ENCODE measurements at regions not wholly inside any gene's neighbourhood (a gene's known extent, or its start where the extent isn't known, plus 50 kb on each side); places are given as distances from the start of the nearest gene placed in this dataset.

- TF ChIP-seq, protein P1, sequence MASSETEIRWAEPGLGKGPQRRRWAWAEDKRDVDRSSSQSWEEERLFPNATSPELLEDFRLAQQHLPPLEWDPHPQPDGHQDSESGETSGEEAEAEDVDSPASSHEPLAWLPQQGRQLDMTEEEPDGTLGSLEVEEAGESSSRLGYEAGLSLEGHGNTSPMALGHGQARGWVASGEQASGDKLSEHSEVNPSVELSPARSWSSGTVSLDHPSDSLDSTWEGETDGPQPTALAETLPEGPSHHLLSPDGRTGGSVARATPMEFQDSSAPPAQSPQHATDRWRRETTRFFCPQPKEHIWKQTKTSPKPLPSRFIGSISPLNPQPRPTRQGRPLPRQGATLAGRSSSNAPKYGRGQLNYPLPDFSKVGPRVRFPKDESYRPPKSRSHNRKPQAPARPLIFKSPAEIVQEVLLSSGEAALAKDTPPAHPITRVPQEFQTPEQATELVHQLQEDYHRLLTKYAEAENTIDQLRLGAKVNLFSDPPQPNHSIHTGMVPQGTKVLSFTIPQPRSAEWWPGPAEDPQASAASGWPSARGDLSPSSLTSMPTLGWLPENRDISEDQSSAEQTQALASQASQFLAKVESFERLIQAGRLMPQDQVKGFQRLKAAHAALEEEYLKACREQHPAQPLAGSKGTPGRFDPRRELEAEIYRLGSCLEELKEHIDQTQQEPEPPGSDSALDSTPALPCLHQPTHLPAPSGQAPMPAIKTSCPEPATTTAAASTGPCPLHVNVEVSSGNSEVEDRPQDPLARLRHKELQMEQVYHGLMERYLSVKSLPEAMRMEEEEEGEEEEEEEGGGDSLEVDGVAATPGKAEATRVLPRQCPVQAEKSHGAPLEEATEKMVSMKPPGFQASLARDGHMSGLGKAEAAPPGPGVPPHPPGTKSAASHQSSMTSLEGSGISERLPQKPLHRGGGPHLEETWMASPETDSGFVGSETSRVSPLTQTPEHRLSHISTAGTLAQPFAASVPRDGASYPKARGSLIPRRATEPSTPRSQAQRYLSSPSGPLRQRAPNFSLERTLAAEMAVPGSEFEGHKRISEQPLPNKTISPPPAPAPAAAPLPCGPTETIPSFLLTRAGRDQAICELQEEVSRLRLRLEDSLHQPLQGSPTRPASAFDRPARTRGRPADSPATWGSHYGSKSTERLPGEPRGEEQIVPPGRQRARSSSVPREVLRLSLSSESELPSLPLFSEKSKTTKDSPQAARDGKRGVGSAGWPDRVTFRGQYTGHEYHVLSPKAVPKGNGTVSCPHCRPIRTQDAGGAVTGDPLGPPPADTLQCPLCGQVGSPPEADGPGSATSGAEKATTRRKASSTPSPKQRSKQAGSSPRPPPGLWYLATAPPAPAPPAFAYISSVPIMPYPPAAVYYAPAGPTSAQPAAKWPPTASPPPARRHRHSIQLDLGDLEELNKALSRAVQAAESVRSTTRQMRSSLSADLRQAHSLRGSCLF (CRISPR knock-in tag; IDR thresholded peaks at IDR 0.05; ENCODE audit: borderline replicate concordance): no peak
- TF ChIP-seq YEATS4 (CRISPR knock-in tag; IDR thresholded peaks at IDR 0.05; ENCODE audit: borderline replicate concordance) (no peak), SP1 (IDR thresholded peaks at IDR 0.05) (no peak), SP1 (CRISPR knock-in tag; IDR thresholded peaks at IDR 0.05) (no peak)
These were observed 252.6 kb downstream of the ACTL7B start (continued) for GRCh38 chr9:108603141-108603540.

- BruUV-seq (replicated peaks): no TSS peak
- TF ChIP-seq, protein P1 (CRISPR knock-in tag; IDR thresholded peaks at IDR 0.05; ENCODE audit: borderline replicate concordance): no peak
- TF ChIP-seq GATAD1 (CRISPR knock-in tag; IDR thresholded peaks at IDR 0.05): no peak
- TF ChIP-seq ZNF737 (CRISPR knock-in tag; IDR thresholded peaks at IDR 0.05; ENCODE audit: borderline replicate concordance): no peak
- TF ChIP-seq ZNF335 (CRISPR knock-in tag; IDR thresholded peaks at IDR 0.05): no peak
- no peak for TF ChIP-seq TCF7L2 (IDR thresholded peaks at IDR 0.05; ENCODE audit: low read depth, low read length)
- TF ChIP-seq, protein P2, sequence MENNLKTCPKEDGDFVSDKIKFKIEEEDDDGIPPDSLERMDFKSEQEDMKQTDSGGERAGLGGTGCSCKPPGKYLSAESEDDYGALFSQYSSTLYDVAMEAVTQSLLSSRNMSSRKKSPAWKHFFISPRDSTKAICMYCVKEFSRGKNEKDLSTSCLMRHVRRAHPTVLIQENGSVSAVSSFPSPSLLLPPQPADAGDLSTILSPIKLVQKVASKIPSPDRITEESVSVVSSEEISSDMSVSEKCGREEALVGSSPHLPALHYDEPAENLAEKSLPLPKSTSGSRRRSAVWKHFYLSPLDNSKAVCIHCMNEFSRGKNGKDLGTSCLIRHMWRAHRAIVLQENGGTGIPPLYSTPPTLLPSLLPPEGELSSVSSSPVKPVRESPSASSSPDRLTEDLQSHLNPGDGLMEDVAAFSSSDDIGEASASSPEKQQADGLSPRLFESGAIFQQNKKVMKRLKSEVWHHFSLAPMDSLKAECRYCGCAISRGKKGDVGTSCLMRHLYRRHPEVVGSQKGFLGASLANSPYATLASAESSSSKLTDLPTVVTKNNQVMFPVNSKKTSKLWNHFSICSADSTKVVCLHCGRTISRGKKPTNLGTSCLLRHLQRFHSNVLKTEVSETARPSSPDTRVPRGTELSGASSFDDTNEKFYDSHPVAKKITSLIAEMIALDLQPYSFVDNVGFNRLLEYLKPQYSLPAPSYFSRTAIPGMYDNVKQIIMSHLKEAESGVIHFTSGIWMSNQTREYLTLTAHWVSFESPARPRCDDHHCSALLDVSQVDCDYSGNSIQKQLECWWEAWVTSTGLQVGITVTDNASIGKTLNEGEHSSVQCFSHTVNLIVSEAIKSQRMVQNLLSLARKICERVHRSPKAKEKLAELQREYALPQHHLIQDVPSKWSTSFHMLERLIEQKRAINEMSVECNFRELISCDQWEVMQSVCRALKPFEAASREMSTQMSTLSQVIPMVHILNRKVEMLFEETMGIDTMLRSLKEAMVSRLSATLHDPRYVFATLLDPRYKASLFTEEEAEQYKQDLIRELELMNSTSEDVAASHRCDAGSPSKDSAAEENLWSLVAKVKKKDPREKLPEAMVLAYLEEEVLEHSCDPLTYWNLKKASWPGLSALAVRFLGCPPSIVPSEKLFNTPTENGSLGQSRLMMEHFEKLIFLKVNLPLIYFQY (CRISPR knock-in tag; IDR thresholded peaks at IDR 0.05; ENCODE audit: borderline replicate concordance): no peak
These were observed 254.9 kb downstream of the ACTL7B start for GRCh38 chr9:108600896-108601295.

More at GRCh38 chr9:108600896-108601295, 254.9 kb downstream of the ACTL7B start:
- no peak overlapping the region for H3K4me2 ChIP-seq (ENCODE audit: low read depth, low read length)
- H4K20me1 ChIP-seq (ENCODE audit: insufficient read depth, low read length): no peaks in the 10 kb centered on the region
- no peaks in the 10 kb centered on the region for H3K36me3 ChIP-seq (replicated peaks in 1 of 2; ENCODE audit: control insufficient read depth in 1 of 2, insufficient read depth in 2 of 2, low read length in 2 of 2)
- H3K27me3 ChIP-seq (ENCODE audit: control insufficient read depth in 1 of 2, insufficient read depth in 2 of 2, low read length in 2 of 2): 0 out of 5 replicates have a peak, but pooled peaks cover 0 to 2% of the 10 kb centered on the region in 2 experiments
- WGBS (ENCODE audit: low lambda C conversion rate): 59% methylated on average over 4 of the region's 4 CpGs
- ATAC-seq (no peak), FAIRE-seq (no peak), DNase-seq (ENCODE audit: low spot score) (no peak)
- no peaks in the 10 kb centered on the region for H3K79me2 ChIP-seq (ENCODE audit: insufficient read depth, low read length)
- H3K27ac ChIP-seq (ENCODE audit: extremely low read length, insufficient read depth, low read length): no peak overlapping the region
- in situ Hi-C loops (cut with HindIII; ENCODE audit: extremely low pct_ligation_motif_present, low pct_unique_long_range_greater_than_20kb): no loop called here
- H2AFZ ChIP-seq (ENCODE audit: low read length): no peak overlapping the region
- ChIA-PET CTCF (ENCODE audit: low intra/inter-chr PET ratio, low total read pairs) (no interaction called here), POLR2A (no interaction called here)
- no peaks in the 10 kb centered on the region for H3K9me3 ChIP-seq (ENCODE audit: low read length)
- H3K4me1 ChIP-seq (ENCODE audit: insufficient read depth, low read length): no peaks in the 10 kb centered on the region
- no peak overlapping the region for H3K4me3 ChIP-seq (replicated peaks in 1 of 3; ENCODE audit: insufficient read depth in 1 of 3, low read depth in 2 of 3, low read length in 3 of 3)
- no peak overlapping the region for H3K9ac ChIP-seq (ENCODE audit: insufficient read depth, low read depth, low read length)
- intact Hi-C loops (cut with micrococcal nuclease; ENCODE audit: unreplicated experiment): no loop called here

All from HepG2 (cell line).